ENCODE measurements at regions not wholly inside any gene's neighbourhood (a gene's known extent, or its start where the extent isn't known, plus 50 kb on each side); places are given as distances from the start of the nearest gene placed in this dataset.

GRCh38 chr2:217636578-217636977, 366.2 kb downstream of the TNS1 start:
- no peak overlapping the region for H3K4me3 ChIP-seq (ENCODE audit: insufficient read depth, low read length, poor library complexity, severe bottlenecking)
- H3K4me2 ChIP-seq (ENCODE audit: low read depth, low read length, poor library complexity, severe bottlenecking), result no peak overlapping the region
- H3K9ac ChIP-seq (ENCODE audit: low read length), result no peak overlapping the region
- no peaks in the 10 kb centered on the region for H3K9me2 ChIP-seq (replicated peaks; ENCODE audit: insufficient read depth, low read length)
- H3K79me2 ChIP-seq (ENCODE audit: insufficient read depth, low read length), result no peaks in the 10 kb centered on the region
- H4K20me1 ChIP-seq (ENCODE audit: low read depth, low read length), result no peaks in the 10 kb centered on the region
- H3F3A ChIP-seq (ENCODE audit: insufficient read depth), result no peaks in the 10 kb centered on the region
- no peak overlapping the region for H2AFZ ChIP-seq (ENCODE audit: low read depth, low read length, severe bottlenecking)
- no peak for TF ChIP-seq EZH2phosphoT487 (conservative IDR thresholded peaks at IDR 0.05; ENCODE audit: low read length)
- TF ChIP-seq CTCF (IDR thresholded peaks at IDR 0.05; ENCODE audit: insufficient read depth, low read length, poor library complexity, severe bottlenecking), result no peak
- H3K27me3 ChIP-seq (ENCODE audit: low read length), result no peaks in the 10 kb centered on the region
- H3K9me3 ChIP-seq (ENCODE audit: insufficient read depth, low read length), result no peaks in the 10 kb centered on the region
- no peaks in the 10 kb centered on the region for H3K36me3 ChIP-seq (ENCODE audit: low read length)
- H3K27ac ChIP-seq (ENCODE audit: low read depth, low read length), result no peak overlapping the region

GRCh38 chr2:217634871-217635270, 367.9 kb downstream of the TNS1 start:
- Histone ChIP-seq H3K27me3 (ENCODE audit: low read length) (no peaks in the 10 kb centered on the region), H4K20me1 (ENCODE audit: low read depth, low read length) (no peaks in the 10 kb centered on the region), H3F3A (ENCODE audit: insufficient read depth) (no peaks in the 10 kb centered on the region), H3K9me3 (ENCODE audit: insufficient read depth, low read length) (no peaks in the 10 kb centered on the region), H3K4me2 (ENCODE audit: low read depth, low read length, poor library complexity, severe bottlenecking) (no peak overlapping the region), H2AFZ (ENCODE audit: low read depth, low read length, severe bottlenecking) (no peak overlapping the region), H3K4me3 (ENCODE audit: insufficient read depth, low read length, poor library complexity, severe bottlenecking) (no peak overlapping the region), H3K27ac (ENCODE audit: low read depth, low read length) (no peak overlapping the region), H3K9me2 (replicated peaks; ENCODE audit: insufficient read depth, low read length) (no peaks in the 10 kb centered on the region), H3K9ac (ENCODE audit: low read length) (no peak overlapping the region), H3K79me2 (ENCODE audit: insufficient read depth, low read length) (no peaks in the 10 kb centered on the region), H3K36me3 (ENCODE audit: low read length) (no peaks in the 10 kb centered on the region)
- TF ChIP-seq CTCF (IDR thresholded peaks at IDR 0.05; ENCODE audit: insufficient read depth, low read length, poor library complexity, severe bottlenecking) (no peak), EZH2phosphoT487 (conservative IDR thresholded peaks at IDR 0.05; ENCODE audit: low read length) (no peak)

- H3K27ac ChIP-seq (ENCODE audit: low read depth, low read length), result no peak overlapping the region
- no peaks in the 10 kb centered on the region for H3F3A ChIP-seq (ENCODE audit: insufficient read depth)
- H3K4me2 ChIP-seq (ENCODE audit: low read depth, low read length, poor library complexity, severe bottlenecking), result no peak overlapping the region
- H3K27me3 ChIP-seq (ENCODE audit: low read length), result no peaks in the 10 kb centered on the region
- H3K36me3 ChIP-seq (ENCODE audit: low read length), result no peaks in the 10 kb centered on the region
- H3K9me2 ChIP-seq (replicated peaks; ENCODE audit: insufficient read depth, low read length), result no peaks in the 10 kb centered on the region
- no peaks in the 10 kb centered on the region for H4K20me1 ChIP-seq (ENCODE audit: low read depth, low read length)
- H3K4me3 ChIP-seq (ENCODE audit: insufficient read depth, low read length, poor library complexity, severe bottlenecking), result no peak overlapping the region
- TF ChIP-seq CTCF (IDR thresholded peaks at IDR 0.05; ENCODE audit: insufficient read depth, low read length, poor library complexity, severe bottlenecking) (no peak), EZH2phosphoT487 (conservative IDR thresholded peaks at IDR 0.05; ENCODE audit: low read length) (no peak)
- H3K79me2 ChIP-seq (ENCODE audit: insufficient read depth, low read length), result no peaks in the 10 kb centered on the region
- no peaks in the 10 kb centered on the region for H3K9me3 ChIP-seq (ENCODE audit: insufficient read depth, low read length)
- no peak overlapping the region for H3K9ac ChIP-seq (ENCODE audit: low read length)
- H2AFZ ChIP-seq (ENCODE audit: low read depth, low read length, severe bottlenecking), result no peak overlapping the region
Observed at GRCh38 chr2:217632043-217632442, 370.8 kb downstream of the TNS1 start.

Data from SU-DHL-6 (cell line).